ENCODE measurements at regions not wholly inside any gene's neighbourhood (a gene's known extent, or its start where the extent isn't known, plus 50 kb on each side); places are given as distances from the start of the nearest gene placed in this dataset.

DNA sequence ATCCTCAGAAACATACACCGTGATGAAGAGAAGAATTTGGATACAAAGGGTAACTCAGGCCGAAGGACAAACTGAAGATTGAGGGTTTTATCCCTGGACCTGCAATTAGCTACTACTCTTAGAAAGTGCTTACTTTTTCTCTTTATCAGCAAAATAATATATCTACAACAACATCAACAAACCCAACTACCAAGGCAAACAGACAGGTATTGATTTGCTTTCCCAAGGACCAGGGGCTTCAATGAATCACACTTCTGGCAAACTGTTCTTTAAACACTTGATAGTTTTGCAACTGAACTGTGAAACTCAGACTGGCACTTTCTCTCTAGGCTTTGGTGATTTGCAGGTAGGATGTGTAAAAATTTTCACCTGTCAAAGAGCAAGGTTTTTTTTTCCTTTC, 247.5 kb downstream of the SEC23A start:
- no peak for DNase-seq
- H3K4me3 ChIP-seq: no peak overlapping the region
- H3K9me3 ChIP-seq (ENCODE audit: low read depth): no peaks in the 10 kb centered on the region
- H3K4me2 ChIP-seq (ENCODE audit: unreplicated experiment): no peak overlapping the region
- H3K27me3 ChIP-seq (replicated peaks; ENCODE audit: insufficient read depth): 0 out of 2 replicates have a peak, but pooled peaks cover 5% of the 10 kb centered on the region
- no peaks in the 10 kb centered on the region for H3K9me2 ChIP-seq (ENCODE audit: insufficient read depth)
- WGBS, 2 experiments (ENCODE audit: low coverage in 1 of 2, low lambda C conversion rate in 2 of 2, missing lambda C conversion rate in 2 of 2): 56 to 61% methylated on average over 2 of the region's 2 CpGs
- H3K27ac ChIP-seq: no peak overlapping the region
- H4K20me1 ChIP-seq (ENCODE audit: insufficient read depth): no peaks in the 10 kb centered on the region
- no peak overlapping the region for H3K9ac ChIP-seq
- no peaks in the 10 kb centered on the region for H3K79me2 ChIP-seq (ENCODE audit: insufficient read depth)
- H3F3A ChIP-seq (ENCODE audit: insufficient read depth): no peaks in the 10 kb centered on the region
- TF ChIP-seq EZH2 (IDR thresholded peaks at IDR 0.05; ENCODE audit: insufficient read depth, poor library complexity, severe bottlenecking) (no peak), EZH2phosphoT487 (IDR thresholded peaks at IDR 0.05; ENCODE audit: insufficient read depth, low read depth) (no peak)
- H3K36me3 ChIP-seq (ENCODE audit: low read depth): no peaks in the 10 kb centered on the region
- no peaks in the 10 kb centered on the region for H3K4me1 ChIP-seq (ENCODE audit: insufficient read depth)
- in situ Hi-C loops (cut with MboI): loop anchor here (25.0 kb wide), 1 partner anchor 643 kb away; the partner anchor contains the start of gene SSTR1
- no peak overlapping the region for H2AFZ ChIP-seq

- Histone ChIP-seq H4K20me1 (ENCODE audit: insufficient read depth) (no peaks in the 10 kb centered on the region), H3K9me3 (ENCODE audit: low read depth) (no peaks in the 10 kb centered on the region), H3K9ac (no peak overlapping the region), H3K4me2 (ENCODE audit: unreplicated experiment) (no peak overlapping the region), H2AFZ (no peak overlapping the region), H3K36me3 (ENCODE audit: low read depth) (no peaks in the 10 kb centered on the region), H3K27ac (no peak overlapping the region), H3K9me2 (ENCODE audit: insufficient read depth) (no peaks in the 10 kb centered on the region), H3K4me3 (no peak overlapping the region), H3F3A (ENCODE audit: insufficient read depth) (no peaks in the 10 kb centered on the region), H3K4me1 (ENCODE audit: insufficient read depth) (no peaks in the 10 kb centered on the region), H3K27me3 (replicated peaks; ENCODE audit: insufficient read depth) (peaks cover 4% of the 10 kb centered on the region; the same call in 1 of the 2 replicates), H3K79me2 (ENCODE audit: insufficient read depth) (no peaks in the 10 kb centered on the region)
- WGBS, 2 experiments (ENCODE audit: low coverage in 1 of 2, low lambda C conversion rate in 2 of 2, missing lambda C conversion rate in 2 of 2): 44% methylated on average over 3 of the region's 3 CpGs
- in situ Hi-C loops (cut with MboI): loop anchor here (25.0 kb wide), 1 partner anchor 639 kb away; the partner anchor contains the start of gene SSTR1
- TF ChIP-seq EZH2phosphoT487 (IDR thresholded peaks at IDR 0.05; ENCODE audit: insufficient read depth, low read depth): no peak
- no peak for TF ChIP-seq EZH2 (IDR thresholded peaks at IDR 0.05; ENCODE audit: insufficient read depth, poor library complexity, severe bottlenecking)
- DNase-seq: no peak
These were observed 251.9 kb downstream of the SEC23A start for GRCh38 chr14:38851111-38851510.

DNA sequence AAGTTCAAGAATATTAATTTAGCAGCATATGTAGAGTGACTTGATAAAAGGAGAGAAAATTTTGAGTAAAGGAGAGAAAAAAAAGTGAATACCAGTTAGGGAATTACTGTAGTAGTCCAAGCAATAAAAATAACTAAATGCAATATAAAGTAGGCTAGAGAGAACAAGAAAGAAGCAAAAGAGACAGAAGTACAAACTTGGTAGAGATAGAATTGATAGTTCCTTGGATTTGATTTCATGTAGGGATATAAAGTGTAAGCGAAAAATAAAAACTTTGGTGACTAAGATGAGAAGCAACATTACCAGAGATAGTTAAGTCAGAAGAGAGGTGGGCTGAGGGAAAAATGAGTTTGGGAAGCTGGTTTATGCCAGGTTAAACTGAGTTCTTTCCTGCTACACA, 252.4 kb downstream of the SEC23A start:
- Histone ChIP-seq H3K27ac (no peak overlapping the region), H3K9ac (no peak overlapping the region), H3K4me2 (ENCODE audit: unreplicated experiment) (no peak overlapping the region), H3K36me3 (ENCODE audit: low read depth) (no peaks in the 10 kb centered on the region), H2AFZ (no peak overlapping the region), H3K9me3 (ENCODE audit: low read depth) (no peaks in the 10 kb centered on the region), H3K9me2 (ENCODE audit: insufficient read depth) (no peaks in the 10 kb centered on the region), H3K4me1 (ENCODE audit: insufficient read depth) (no peaks in the 10 kb centered on the region), H3K27me3 (replicated peaks; ENCODE audit: insufficient read depth) (peaks cover 4% of the 10 kb centered on the region; the same call in 1 of the 2 replicates), H4K20me1 (ENCODE audit: insufficient read depth) (no peaks in the 10 kb centered on the region), H3K79me2 (ENCODE audit: insufficient read depth) (no peaks in the 10 kb centered on the region), H3K4me3 (no peak overlapping the region), H3F3A (ENCODE audit: insufficient read depth) (no peaks in the 10 kb centered on the region)
- no peak for DNase-seq
- WGBS, 2 experiments (ENCODE audit: low coverage in 1 of 2, low lambda C conversion rate in 2 of 2, missing lambda C conversion rate in 2 of 2): 70 to 78% methylated on average over 1 of the region's 1 CpG
- in situ Hi-C loops (cut with MboI): loop anchor here (25.0 kb wide), 1 partner anchor 638 kb away; the partner anchor contains the start of gene SSTR1
- TF ChIP-seq EZH2phosphoT487 (IDR thresholded peaks at IDR 0.05; ENCODE audit: insufficient read depth, low read depth) (no peak), EZH2 (IDR thresholded peaks at IDR 0.05; ENCODE audit: insufficient read depth, poor library complexity, severe bottlenecking) (no peak)

GRCh38 chr14:38848243-38848935, 254.6 kb downstream of the SEC23A start:
- WGBS, 2 experiments (ENCODE audit: low coverage in 1 of 2, low lambda C conversion rate in 2 of 2, missing lambda C conversion rate in 2 of 2): 32 to 37% methylated on average over 2 of the region's 2 CpGs
- H3K9me2 ChIP-seq (ENCODE audit: insufficient read depth): no peaks in the 10 kb centered on the region

More at GRCh38 chr14:38848243-38848935, 254.6 kb downstream of the SEC23A start:
- Histone ChIP-seq H3F3A (ENCODE audit: insufficient read depth) (no peaks in the 10 kb centered on the region), H3K9ac (no peak overlapping the region), H3K4me1 (ENCODE audit: insufficient read depth) (no peaks in the 10 kb centered on the region), H2AFZ (no peak overlapping the region), H3K4me3 (no peak overlapping the region), H3K36me3 (ENCODE audit: low read depth) (no peaks in the 10 kb centered on the region), H3K27me3 (replicated peaks; ENCODE audit: insufficient read depth) (peaks cover 4% of the 10 kb centered on the region; the same call in 1 of the 2 replicates), H3K4me2 (ENCODE audit: unreplicated experiment) (no peak overlapping the region), H3K27ac (no peak overlapping the region), H3K9me3 (ENCODE audit: low read depth) (no peaks in the 10 kb centered on the region), H4K20me1 (ENCODE audit: insufficient read depth) (no peaks in the 10 kb centered on the region), H3K79me2 (ENCODE audit: insufficient read depth) (no peaks in the 10 kb centered on the region)
- TF ChIP-seq EZH2 (IDR thresholded peaks at IDR 0.05; ENCODE audit: insufficient read depth, poor library complexity, severe bottlenecking) (no peak), EZH2phosphoT487 (IDR thresholded peaks at IDR 0.05; ENCODE audit: insufficient read depth, low read depth) (no peak)
- in situ Hi-C loops (cut with MboI): no loop called here
- no peak for DNase-seq

Data from GM23248 (cell line).